Activated T-helper 17 cell treated with anti-CD3 and anti-CD28 coated beads, Interleukin-2, amount 50 U/mL, for 72 hours (primary cell): ENCODE measurements at regions not wholly inside any gene's neighbourhood (a gene's known extent, or its start where the extent isn't known, plus 50 kb on each side); places are given as distances from the start of the nearest gene placed in this dataset.
A peak's percentile ranks its signal among the peaks of the same experiment; 100 is the strongest.

Source experiments
- ATAC-seq: fragments of 150-1000 bp; cut with Tn5 transposase; replicated peaks from 2 replicates; pipeline ENCODE4 v1.10.0; 2021; ENCODE audit warnings: mild to moderate bottlenecking, moderate library complexity
- H3K27ac Mint-ChIP-seq: one replicate; pipeline ENCODE4 v1.8.0; 2022; ENCODE audit warnings: mixed read lengths
- H3K27me3 Mint-ChIP-seq: one replicate; pipeline ENCODE4 v1.8.0; 2022; ENCODE audit warnings: mixed read lengths
- H3K36me3 Mint-ChIP-seq: one replicate; pipeline ENCODE4 v1.8.0; 2022; ENCODE audit warnings: low read depth, mild to moderate bottlenecking, mixed read lengths
- H3K4me1 Mint-ChIP-seq: one replicate; pipeline ENCODE4 v1.8.0; 2022; ENCODE audit warnings: mixed read lengths
- H3K4me3 Mint-ChIP-seq: one replicate; pipeline ENCODE4 v1.8.0; 2022; ENCODE audit warnings: mild to moderate bottlenecking, mixed read lengths
- H3K9me3 Mint-ChIP-seq: one replicate; pipeline ENCODE4 v1.8.0; 2022; ENCODE audit warnings: mixed read lengths

GRCh38 chr19:13604902-13605586 lies 98.8 kb upstream of the CACNA1A start:
- no peak for ATAC-seq
- no peak overlapping the region for H3K4me3 Mint-ChIP-seq
- no peaks in the 10 kb centered on the region for H3K36me3 Mint-ChIP-seq
- H3K27me3 Mint-ChIP-seq, result peaks cover 4% of the 10 kb centered on the region
- H3K27ac Mint-ChIP-seq, result peak overlapping the region; percentile 61
- peaks cover 2% of the 10 kb centered on the region for H3K4me1 Mint-ChIP-seq
- no peaks in the 10 kb centered on the region for H3K9me3 Mint-ChIP-seq

DNA sequence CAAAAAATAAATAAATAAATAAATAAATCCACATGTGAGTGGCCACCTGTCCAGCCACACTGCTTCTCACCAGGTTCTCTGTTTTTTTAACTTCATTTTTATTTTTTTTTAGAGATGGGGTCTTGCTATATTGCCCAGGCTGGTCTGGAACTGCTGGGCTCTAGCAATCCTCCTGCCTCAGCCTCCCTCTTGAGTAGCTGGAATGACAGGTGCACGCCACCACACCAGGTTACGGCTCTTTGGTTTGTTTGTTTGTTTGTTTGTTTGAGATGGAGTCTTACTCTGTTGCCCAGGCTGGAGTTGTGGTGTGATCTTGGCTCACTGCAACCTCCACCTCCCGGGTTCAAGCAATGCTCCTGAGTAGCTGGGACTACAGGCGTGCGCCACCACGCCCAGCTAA lies 94.5 kb upstream of the CACNA1A start:
- Mint-ChIP-seq H3K36me3 (no peaks in the 10 kb centered on the region), H3K9me3 (no peaks in the 10 kb centered on the region)

GRCh38 chr19:13600091-13600490 lies 93.8 kb upstream of the CACNA1A start:
- Mint-ChIP-seq H3K4me1 (no peaks in the 10 kb centered on the region), H3K27ac (no peak overlapping the region), H3K27me3 (peaks cover 14% of the 10 kb centered on the region), H3K4me3 (no peak overlapping the region), H3K9me3 (no peaks in the 10 kb centered on the region), H3K36me3 (no peaks in the 10 kb centered on the region)
- no peak for ATAC-seq

More for the DNA sequence above, 94.5 kb upstream of the CACNA1A start:
- no peak for ATAC-seq
- Mint-ChIP-seq H3K4me1 (no peaks in the 10 kb centered on the region), H3K27me3 (peaks cover 13% of the 10 kb centered on the region), H3K4me3 (no peak overlapping the region), H3K27ac (no peak overlapping the region)

- H3K4me3 Mint-ChIP-seq, result no peak overlapping the region
- no peaks in the 10 kb centered on the region for H3K9me3 Mint-ChIP-seq
- peaks cover 17% of the 10 kb centered on the region for H3K27me3 Mint-ChIP-seq
- H3K4me1 Mint-ChIP-seq, result no peaks in the 10 kb centered on the region
- no peak for ATAC-seq
- no peaks in the 10 kb centered on the region for H3K36me3 Mint-ChIP-seq
- no peak overlapping the region for H3K27ac Mint-ChIP-seq
Observed at GRCh38 chr19:13599681-13600080, 93.4 kb upstream of the CACNA1A start.

- H3K4me3 Mint-ChIP-seq, result no peak overlapping the region
- no peak for ATAC-seq
- H3K4me1 Mint-ChIP-seq, result no peaks in the 10 kb centered on the region
- no peak overlapping the region for H3K27ac Mint-ChIP-seq
- no peaks in the 10 kb centered on the region for H3K36me3 Mint-ChIP-seq
- peaks cover 20% of the 10 kb centered on the region for H3K27me3 Mint-ChIP-seq
- H3K9me3 Mint-ChIP-seq, result no peaks in the 10 kb centered on the region
Observed at GRCh38 chr19:13598098-13598497, 91.8 kb upstream of the CACNA1A start.

GRCh38 chr19:13597640-13598039 lies 91.4 kb upstream of the CACNA1A start:
- Mint-ChIP-seq H3K9me3 (no peaks in the 10 kb centered on the region), H3K4me3 (no peak overlapping the region), H3K27me3 (peaks cover 20% of the 10 kb centered on the region), H3K4me1 (no peaks in the 10 kb centered on the region), H3K27ac (no peak overlapping the region), H3K36me3 (no peaks in the 10 kb centered on the region)
- ATAC-seq, result peak; percentile 86

DNA sequence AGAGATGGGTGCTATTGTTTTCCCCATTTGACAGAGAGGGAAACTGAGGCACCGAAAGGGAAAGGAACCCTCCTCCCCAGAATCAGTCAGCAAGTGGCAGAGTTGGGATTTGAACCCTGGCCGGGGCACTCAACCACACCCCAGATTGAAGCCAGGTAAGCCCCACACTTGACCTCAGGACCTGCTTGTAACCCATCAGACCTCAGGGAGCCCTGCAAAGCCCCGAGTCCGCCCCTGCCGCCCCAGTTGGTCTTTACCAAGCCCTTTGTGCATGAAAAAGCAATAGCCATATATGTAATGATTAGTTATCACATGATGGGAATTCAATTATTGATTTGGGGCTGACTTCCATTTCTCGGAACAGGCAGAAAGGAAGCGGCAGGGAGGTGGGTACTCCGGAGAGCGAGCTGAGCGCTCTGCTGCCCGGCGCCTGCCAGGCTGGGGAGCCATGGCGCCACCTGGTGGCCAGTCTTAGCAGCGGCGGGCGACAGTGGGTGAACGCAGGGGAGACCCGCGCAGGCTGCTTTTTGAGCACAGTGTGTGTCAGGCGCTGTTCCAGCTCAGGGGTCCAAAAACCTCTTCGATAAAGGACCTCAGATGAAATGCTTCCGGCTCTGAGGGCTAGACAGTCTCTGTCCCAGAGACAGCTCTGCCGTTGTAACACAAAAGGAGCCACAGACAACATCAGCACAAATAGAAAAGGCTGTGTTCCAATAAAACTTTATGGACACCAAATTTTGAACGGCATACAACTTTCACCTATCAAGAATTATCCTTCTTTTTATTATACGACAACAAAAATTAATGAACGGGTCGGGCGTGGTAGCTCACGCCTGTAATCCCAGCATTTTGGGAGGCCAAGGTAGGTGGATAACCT lies 82.9 kb upstream of the CACNA1A start:
- no peaks in the 10 kb centered on the region for H3K36me3 Mint-ChIP-seq
- no peak overlapping the region for H3K27ac Mint-ChIP-seq
- ATAC-seq, result peak; percentile 95
- no peaks in the 10 kb centered on the region for H3K9me3 Mint-ChIP-seq
- H3K4me3 Mint-ChIP-seq, result no peak overlapping the region
- no peaks in the 10 kb centered on the region for H3K4me1 Mint-ChIP-seq
- peaks cover under 1% of the 10 kb centered on the region for H3K27me3 Mint-ChIP-seq

DNA sequence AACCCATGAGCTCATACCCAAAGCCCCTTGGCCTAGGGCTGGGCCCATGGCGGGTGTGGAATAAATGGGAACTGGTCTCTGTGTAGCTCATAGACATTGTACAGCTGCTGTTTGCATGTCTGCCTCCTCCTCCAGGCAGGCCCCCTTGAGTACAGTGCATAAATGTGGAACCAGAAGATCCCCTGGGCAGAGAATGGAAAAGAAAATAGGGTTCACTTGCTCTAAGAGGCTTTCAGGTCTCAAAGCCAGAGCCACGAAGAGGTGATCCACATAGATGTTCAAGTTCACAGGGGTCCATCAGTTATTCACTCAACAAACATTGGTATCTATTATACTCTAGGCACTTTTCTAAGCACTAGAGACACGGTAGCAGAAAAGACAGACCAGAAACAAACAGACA lies 79.2 kb upstream of the CACNA1A start:
- no peak overlapping the region for H3K4me3 Mint-ChIP-seq
- no peak overlapping the region for H3K27ac Mint-ChIP-seq
- H3K36me3 Mint-ChIP-seq, result no peaks in the 10 kb centered on the region
- H3K4me1 Mint-ChIP-seq, result no peaks in the 10 kb centered on the region
- no peak for ATAC-seq
- H3K27me3 Mint-ChIP-seq, result no peaks in the 10 kb centered on the region
- H3K9me3 Mint-ChIP-seq, result no peaks in the 10 kb centered on the region

- H3K27me3 Mint-ChIP-seq, result no peaks in the 10 kb centered on the region
- no peaks in the 10 kb centered on the region for H3K4me1 Mint-ChIP-seq
- ATAC-seq, result no peak
- H3K27ac Mint-ChIP-seq, result no peak overlapping the region
- no peaks in the 10 kb centered on the region for H3K36me3 Mint-ChIP-seq
- no peak overlapping the region for H3K4me3 Mint-ChIP-seq
- H3K9me3 Mint-ChIP-seq, result no peaks in the 10 kb centered on the region
Observed at GRCh38 chr19:13583753-13584152, 77.5 kb upstream of the CACNA1A start.

- no peak for ATAC-seq
- H3K36me3 Mint-ChIP-seq, result no peaks in the 10 kb centered on the region
- H3K9me3 Mint-ChIP-seq, result no peaks in the 10 kb centered on the region
- H3K27ac Mint-ChIP-seq, result no peak overlapping the region
- peaks cover 2% of the 10 kb centered on the region for H3K27me3 Mint-ChIP-seq
- no peak overlapping the region for H3K4me3 Mint-ChIP-seq
- H3K4me1 Mint-ChIP-seq, result no peaks in the 10 kb centered on the region
Observed at GRCh38 chr19:13583114-13583513, 76.8 kb upstream of the CACNA1A start.

DNA sequence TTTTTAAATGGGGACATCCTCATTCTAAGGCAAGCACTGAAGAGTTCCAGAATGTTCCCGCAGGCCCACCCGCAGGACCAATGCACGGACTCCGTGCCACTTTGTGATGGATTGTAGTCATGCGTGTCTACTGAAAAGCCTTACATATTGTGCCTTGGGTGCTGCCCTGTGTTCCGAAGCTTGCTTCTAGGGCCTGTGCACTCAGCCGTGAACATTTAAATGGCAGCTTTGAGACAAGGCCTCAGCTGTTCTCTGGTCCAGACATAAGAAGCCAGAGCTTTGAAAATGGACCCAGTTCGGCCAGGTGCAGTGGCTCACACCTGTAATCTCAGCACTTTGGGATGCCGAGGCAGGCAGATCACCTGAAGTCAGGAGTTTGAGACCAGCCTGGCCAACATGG lies 75.3 kb upstream of the CACNA1A start:
- no peaks in the 10 kb centered on the region for H3K4me1 Mint-ChIP-seq
- ATAC-seq, result no peak
- H3K4me3 Mint-ChIP-seq, result no peak overlapping the region
- H3K27ac Mint-ChIP-seq, result no peak overlapping the region
- H3K27me3 Mint-ChIP-seq, result peaks cover 10% of the 10 kb centered on the region
- H3K36me3 Mint-ChIP-seq, result no peaks in the 10 kb centered on the region
- H3K9me3 Mint-ChIP-seq, result peaks cover 10% of the 10 kb centered on the region

DNA sequence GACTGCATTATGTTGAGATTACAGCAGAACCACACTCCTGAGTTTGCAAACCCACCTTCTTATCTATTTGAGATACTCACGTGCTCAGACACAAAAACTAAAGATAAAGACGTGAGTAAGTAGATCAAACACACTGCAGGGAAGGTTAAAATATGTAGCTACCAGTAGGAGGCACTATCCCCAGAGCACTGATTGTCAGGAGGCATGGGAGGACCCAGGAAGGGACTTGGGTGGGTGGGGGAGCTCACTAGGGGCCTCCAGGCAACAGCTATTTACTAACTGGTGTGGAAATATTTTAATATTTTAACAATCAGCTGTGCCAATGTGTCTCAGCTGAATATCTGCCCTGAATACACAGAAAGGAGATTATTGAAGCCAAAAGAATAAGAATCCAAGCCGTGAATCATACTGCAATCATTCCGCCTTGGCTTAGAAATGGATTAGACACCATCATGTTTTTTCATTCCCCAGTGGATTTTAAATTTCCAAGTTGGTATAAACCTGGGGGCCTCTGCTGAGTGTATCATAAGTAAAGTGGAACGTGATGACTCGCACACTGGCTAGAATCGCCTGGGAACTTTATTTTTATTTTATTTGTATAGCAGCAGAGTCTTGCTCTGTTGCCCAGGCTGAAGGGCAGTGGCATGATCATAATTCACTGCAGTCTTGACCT lies 73.2 kb upstream of the CACNA1A start:
- no peak for ATAC-seq
- no peaks in the 10 kb centered on the region for H3K36me3 Mint-ChIP-seq
- H3K4me1 Mint-ChIP-seq, result no peaks in the 10 kb centered on the region
- no peak overlapping the region for H3K27ac Mint-ChIP-seq
- peaks cover 17% of the 10 kb centered on the region for H3K27me3 Mint-ChIP-seq
- peaks cover 16% of the 10 kb centered on the region for H3K9me3 Mint-ChIP-seq
- H3K4me3 Mint-ChIP-seq, result no peak overlapping the region

DNA sequence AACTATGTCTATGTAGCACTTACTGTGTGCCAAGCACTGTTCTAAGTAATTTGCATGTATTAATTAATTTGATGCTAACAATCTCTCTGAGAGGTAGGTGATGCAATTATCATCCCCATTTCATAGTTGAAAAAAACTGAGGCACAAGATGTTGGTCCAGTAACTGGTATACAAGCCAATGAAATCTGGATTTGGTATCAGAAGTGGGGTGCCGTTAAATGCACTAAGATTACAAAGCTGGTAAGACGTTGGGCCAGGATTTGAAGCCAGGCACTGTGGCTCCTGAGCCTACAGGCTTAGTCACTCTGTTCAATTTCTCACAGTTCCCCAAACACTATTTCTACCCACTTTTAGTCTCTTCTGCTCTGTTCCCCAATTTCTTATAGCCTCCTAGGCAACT lies 70.4 kb upstream of the CACNA1A start:
- no peaks in the 10 kb centered on the region for H3K36me3 Mint-ChIP-seq
- no peak overlapping the region for H3K27ac Mint-ChIP-seq
- H3K9me3 Mint-ChIP-seq, result peaks cover 16% of the 10 kb centered on the region
- no peak for ATAC-seq
- H3K4me3 Mint-ChIP-seq, result no peak overlapping the region
- peaks cover 22% of the 10 kb centered on the region for H3K27me3 Mint-ChIP-seq
- no peaks in the 10 kb centered on the region for H3K4me1 Mint-ChIP-seq

DNA sequence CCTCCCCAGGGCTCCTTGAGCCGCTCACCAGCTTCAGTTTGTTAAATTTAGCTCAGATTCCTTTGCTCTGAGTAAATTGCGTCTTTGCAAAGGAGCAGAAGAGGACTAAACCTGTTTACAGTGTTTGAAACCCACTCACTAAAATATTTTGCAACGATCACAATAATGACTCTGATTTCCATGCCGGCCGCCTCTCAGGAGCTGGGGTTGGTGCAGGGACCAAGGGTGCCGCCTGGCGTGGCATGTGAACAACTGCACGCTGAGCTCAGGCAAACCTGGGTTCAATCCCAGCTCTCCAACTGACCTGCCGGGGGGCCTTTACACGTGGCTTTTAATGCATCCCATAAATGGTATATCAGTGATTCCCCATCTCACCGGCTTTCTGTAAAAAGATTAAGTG lies 68.7 kb upstream of the CACNA1A start:
- Mint-ChIP-seq H3K27ac (no peak overlapping the region), H3K4me1 (no peaks in the 10 kb centered on the region), H3K9me3 (peaks cover 16% of the 10 kb centered on the region), H3K4me3 (no peak overlapping the region), H3K36me3 (no peaks in the 10 kb centered on the region), H3K27me3 (peaks cover 31% of the 10 kb centered on the region)
- no peak for ATAC-seq
